H1 (cell line): ENCODE measurements at regions not wholly inside any gene's neighbourhood (a gene's known extent, or its start where the extent isn't known, plus 50 kb on each side); places are given as distances from the start of the nearest gene placed in this dataset.

Source experiments
- CEBPB ChIP-seq: IDR thresholded peaks from 2 replicates; pipeline ENCODE4 v1.6.1; 2012; ENCODE audit warnings: low read depth, low read length
- EGR1 ChIP-seq: IDR thresholded peaks from 2 replicates; pipeline ENCODE4 v1.6.1; 2011; ENCODE audit warnings: low read depth, low read length, borderline replicate concordance
- EZH2 ChIP-seq: fragments of 200-600 bp; sonication (generic); IDR thresholded peaks from 2 replicates; pipeline ENCODE4 v1.7.1; 2012; ENCODE audit warnings: low read depth, mild to moderate bottlenecking, moderate library complexity, low read length, inconsistent platforms; ENCODE audit not compliant: severe bottlenecking
- NANOG ChIP-seq: IDR thresholded peaks from 2 replicates; pipeline ENCODE4 v1.6.1; 2011; ENCODE audit warnings: low read length, low read depth, mild to moderate bottlenecking, inconsistent platforms; ENCODE audit not compliant: insufficient read depth, poor library complexity, severe bottlenecking
- SAP30 ChIP-seq: fragments of 300-600 bp; sonication (generic); IDR thresholded peaks from 2 replicates; pipeline ENCODE4 v1.7.1; 2012; ENCODE audit warnings: low read length, moderate library complexity, mild to moderate bottlenecking, inconsistent platforms; ENCODE audit not compliant: insufficient read depth, insufficient replicate concordance
- TAF7 ChIP-seq: optimal IDR thresholded peaks from 2 replicates; pipeline ENCODE3; 2011; ENCODE audit warnings: low read depth, mild to moderate bottlenecking, inconsistent platforms, low read length, moderate library complexity, borderline replicate concordance
- TF ChIP-seq, protein P1 (sequence below): IDR thresholded peaks from 2 replicates; pipeline ENCODE4 v1.6.1; 2011; ENCODE audit warnings: low read length, improper control_type of control experiment
- TF ChIP-seq, protein P2 (sequence below), 3 experiments: IDR thresholded peaks; 1 replicate in 2 of 3; 2 replicates in 1 of 3; pipeline versions ENCODE4 v1.5.1 to v1.6.1; 2011; ENCODE audit warnings: low read length in 3 of 3, mild to moderate bottlenecking in 3 of 3, inconsistent platforms in 2 of 3, low read depth in 1 of 3, moderate library complexity in 1 of 3; ENCODE audit not compliant: insufficient read depth in 1 of 3; ENCODE audit errors: control extremely low read depth in 1 of 3

DNA sequence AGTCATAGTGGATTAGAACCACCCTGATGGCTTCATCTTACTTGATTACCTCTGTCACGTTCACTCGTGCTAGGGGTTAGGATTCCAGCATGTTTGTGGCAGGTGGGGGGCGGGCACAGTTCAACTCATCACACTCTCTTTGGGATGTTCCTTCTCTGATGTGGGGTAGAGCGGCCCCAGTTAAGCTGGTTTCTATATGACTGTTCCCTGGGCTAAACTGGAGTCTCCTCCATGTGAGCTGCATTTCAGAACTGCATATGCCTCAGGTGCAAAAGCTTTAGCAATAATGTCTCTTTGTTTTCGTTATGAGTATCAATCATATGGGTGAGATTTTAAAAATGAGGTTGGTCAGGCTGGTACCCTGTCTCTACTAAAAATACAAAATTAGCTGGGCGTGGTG, 393.2 kb downstream of the RPS6KC1 start:
- TF ChIP-seq, protein P1, sequence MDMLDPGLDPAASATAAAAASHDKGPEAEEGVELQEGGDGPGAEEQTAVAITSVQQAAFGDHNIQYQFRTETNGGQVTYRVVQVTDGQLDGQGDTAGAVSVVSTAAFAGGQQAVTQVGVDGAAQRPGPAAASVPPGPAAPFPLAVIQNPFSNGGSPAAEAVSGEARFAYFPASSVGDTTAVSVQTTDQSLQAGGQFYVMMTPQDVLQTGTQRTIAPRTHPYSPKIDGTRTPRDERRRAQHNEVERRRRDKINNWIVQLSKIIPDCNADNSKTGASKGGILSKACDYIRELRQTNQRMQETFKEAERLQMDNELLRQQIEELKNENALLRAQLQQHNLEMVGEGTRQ = no peak
- TF ChIP-seq EZH2 = no peak
- TF ChIP-seq, protein P2, sequence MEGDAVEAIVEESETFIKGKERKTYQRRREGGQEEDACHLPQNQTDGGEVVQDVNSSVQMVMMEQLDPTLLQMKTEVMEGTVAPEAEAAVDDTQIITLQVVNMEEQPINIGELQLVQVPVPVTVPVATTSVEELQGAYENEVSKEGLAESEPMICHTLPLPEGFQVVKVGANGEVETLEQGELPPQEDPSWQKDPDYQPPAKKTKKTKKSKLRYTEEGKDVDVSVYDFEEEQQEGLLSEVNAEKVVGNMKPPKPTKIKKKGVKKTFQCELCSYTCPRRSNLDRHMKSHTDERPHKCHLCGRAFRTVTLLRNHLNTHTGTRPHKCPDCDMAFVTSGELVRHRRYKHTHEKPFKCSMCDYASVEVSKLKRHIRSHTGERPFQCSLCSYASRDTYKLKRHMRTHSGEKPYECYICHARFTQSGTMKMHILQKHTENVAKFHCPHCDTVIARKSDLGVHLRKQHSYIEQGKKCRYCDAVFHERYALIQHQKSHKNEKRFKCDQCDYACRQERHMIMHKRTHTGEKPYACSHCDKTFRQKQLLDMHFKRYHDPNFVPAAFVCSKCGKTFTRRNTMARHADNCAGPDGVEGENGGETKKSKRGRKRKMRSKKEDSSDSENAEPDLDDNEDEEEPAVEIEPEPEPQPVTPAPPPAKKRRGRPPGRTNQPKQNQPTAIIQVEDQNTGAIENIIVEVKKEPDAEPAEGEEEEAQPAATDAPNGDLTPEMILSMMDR (IDR thresholded peaks at IDR 0.05; ENCODE audit: control extremely low read depth in 1 of 3, insufficient read depth in 1 of 3, low read depth in 1 of 3, low read length in 3 of 3) = no peak
- no peak for TF ChIP-seq NANOG
- no peak for TF ChIP-seq SAP30
- TF ChIP-seq EGR1 = no peak
- no peak for TF ChIP-seq TAF7
- TF ChIP-seq CEBPB = no peak
